ENCODE measurements at regions not wholly inside any gene's neighbourhood (a gene's known extent, or its start where the extent isn't known, plus 50 kb on each side); places are given as distances from the start of the nearest gene placed in this dataset.

DNA sequence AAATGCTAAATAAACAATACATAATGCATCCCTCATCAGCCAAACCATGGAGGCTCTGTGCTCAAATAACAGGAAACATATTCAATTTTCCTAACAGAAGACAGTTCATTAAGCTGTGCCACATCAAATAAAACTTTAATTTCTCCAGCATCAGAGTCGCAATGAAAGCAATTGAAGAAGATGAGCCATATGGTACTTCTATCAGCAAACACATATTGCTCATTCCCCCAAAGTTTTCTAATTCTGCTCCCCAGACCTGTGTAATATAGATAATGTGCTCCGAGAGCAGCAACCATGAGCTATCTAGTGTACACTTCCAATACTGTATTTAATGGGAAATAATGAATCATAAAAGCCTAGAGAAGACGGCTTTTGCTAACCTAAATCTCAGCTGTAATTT is 263.2 kb downstream of the MEIS1 start:
- Histone ChIP-seq H4K5ac (ENCODE audit: low read depth, low read length) (no peak overlapping the region), H3K4me3 (ENCODE audit: insufficient read depth, low read depth, low read length) (no peak overlapping the region), H3K9me3 (ENCODE audit: control insufficient read depth, insufficient read depth, low read length) (no peaks in the 10 kb centered on the region), H3K18ac (ENCODE audit: low read depth, low read length) (no peak overlapping the region), H3K4me1 (ENCODE audit: control insufficient read depth, insufficient read depth, low read length) (peaks cover 3% of the 10 kb centered on the region; the same call in 1 of the 2 replicates), H3K9ac (ENCODE audit: low read depth, low read length) (no peak overlapping the region), H3K56ac (ENCODE audit: extremely low read depth, insufficient read depth, low read length) (no peak overlapping the region), H2AK9ac (replicated peaks; ENCODE audit: low read depth, low read length, poor library complexity) (no peak overlapping the region), H2BK20ac (ENCODE audit: low read depth, low read length) (no peak overlapping the region), H3K36me3 (ENCODE audit: control insufficient read depth, insufficient read depth, low read length) (no peaks in the 10 kb centered on the region), H3K27ac (ENCODE audit: insufficient read depth, low read length) (no peak overlapping the region), H2AFZ (replicated peaks; ENCODE audit: low read length, poor library complexity) (no peak overlapping the region), H3K9me1 (ENCODE audit: insufficient read depth, low read length) (no peaks in the 10 kb centered on the region), H3K23ac (ENCODE audit: low read depth, low read length) (no peak overlapping the region), H2AK5ac (ENCODE audit: low read depth, low read length) (no peak overlapping the region), H4K8ac (ENCODE audit: low read depth in 2 of 2, low read length in 2 of 2) (no peak overlapping the region), H3K4me2 (ENCODE audit: low read depth, low read length) (no peak overlapping the region), H2BK5ac (ENCODE audit: low read depth, low read length, poor library complexity, severe bottlenecking) (no peak overlapping the region), H2BK120ac (ENCODE audit: low read depth, low read length) (no peak overlapping the region), H4K91ac (ENCODE audit: insufficient read depth, low read depth, low read length) (no peak overlapping the region), H3K14ac (replicated peaks; ENCODE audit: low read depth, low read length) (no peak overlapping the region), H3K4ac (ENCODE audit: low read depth, low read length) (no peak overlapping the region), H2BK15ac (ENCODE audit: low read depth, low read length) (no peak overlapping the region), H3K27me3 (ENCODE audit: control insufficient read depth, insufficient read depth, low read length) (no peaks in the 10 kb centered on the region), H3K79me1 (ENCODE audit: low read depth in 1 of 2, low read length in 2 of 2) (no peaks in the 10 kb centered on the region), H4K20me1 (ENCODE audit: insufficient read depth, low read length) (no peaks in the 10 kb centered on the region)
- BruUV-seq (replicated peaks): no TSS peak
- dilution Hi-C loops (cut with HindIII; ENCODE audit: low sequenced_read_pairs, unreplicated experiment) (no loop called here), intact Hi-C loops (cut with micrococcal nuclease) (no loop called here), in situ Hi-C loops (cut with MboI; ENCODE audit: low sequenced_read_pairs) (no loop called here)
- POLR2A ChIA-PET (ENCODE audit: unreplicated experiment): no interaction called here
- CTCF ChIA-PET: interaction anchor here (0.6 kb wide), 1 partner anchor 213 kb away, joined by 3 read pairs; no protein-coding TSS in a partner anchor
- TF ChIP-seq, protein P1, sequence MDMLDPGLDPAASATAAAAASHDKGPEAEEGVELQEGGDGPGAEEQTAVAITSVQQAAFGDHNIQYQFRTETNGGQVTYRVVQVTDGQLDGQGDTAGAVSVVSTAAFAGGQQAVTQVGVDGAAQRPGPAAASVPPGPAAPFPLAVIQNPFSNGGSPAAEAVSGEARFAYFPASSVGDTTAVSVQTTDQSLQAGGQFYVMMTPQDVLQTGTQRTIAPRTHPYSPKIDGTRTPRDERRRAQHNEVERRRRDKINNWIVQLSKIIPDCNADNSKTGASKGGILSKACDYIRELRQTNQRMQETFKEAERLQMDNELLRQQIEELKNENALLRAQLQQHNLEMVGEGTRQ (IDR thresholded peaks at IDR 0.05; ENCODE audit: low read depth, low read length): no peak
- TF ChIP-seq CEBPB (IDR thresholded peaks at IDR 0.05; ENCODE audit: low read depth, low read length): no peak
- no peak for TF ChIP-seq RCOR1 (IDR thresholded peaks at IDR 0.05; ENCODE audit: insufficient replicate concordance, low read length)
- TF ChIP-seq, protein P2, sequence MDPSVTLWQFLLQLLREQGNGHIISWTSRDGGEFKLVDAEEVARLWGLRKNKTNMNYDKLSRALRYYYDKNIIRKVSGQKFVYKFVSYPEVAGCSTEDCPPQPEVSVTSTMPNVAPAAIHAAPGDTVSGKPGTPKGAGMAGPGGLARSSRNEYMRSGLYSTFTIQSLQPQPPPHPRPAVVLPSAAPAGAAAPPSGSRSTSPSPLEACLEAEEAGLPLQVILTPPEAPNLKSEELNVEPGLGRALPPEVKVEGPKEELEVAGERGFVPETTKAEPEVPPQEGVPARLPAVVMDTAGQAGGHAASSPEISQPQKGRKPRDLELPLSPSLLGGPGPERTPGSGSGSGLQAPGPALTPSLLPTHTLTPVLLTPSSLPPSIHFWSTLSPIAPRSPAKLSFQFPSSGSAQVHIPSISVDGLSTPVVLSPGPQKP (IDR thresholded peaks at IDR 0.05; ENCODE audit: borderline replicate concordance, low read depth, low read length): no peak
- TF ChIP-seq FOS (IDR thresholded peaks at IDR 0.05; ENCODE audit: low read depth, low read length): no peak
- no peak for TF ChIP-seq SMC3 (IDR thresholded peaks at IDR 0.05; ENCODE audit: low read depth, low read length)
- TF ChIP-seq RFX5 (IDR thresholded peaks at IDR 0.05; ENCODE audit: low read depth, low read length): no peak
- no peak for TF ChIP-seq RAD21 (IDR thresholded peaks at IDR 0.05; ENCODE audit: low read length)
- TF ChIP-seq BHLHE40 (IDR thresholded peaks at IDR 0.05; ENCODE audit: low read depth, low read length): no peak
- TF ChIP-seq MXI1 (IDR thresholded peaks at IDR 0.05; ENCODE audit: borderline replicate concordance, low read depth, low read length): no peak
- TF ChIP-seq MAZ (IDR thresholded peaks at IDR 0.05; ENCODE audit: borderline replicate concordance, low read depth, low read length): no peak
- TF ChIP-seq MAFK (IDR thresholded peaks at IDR 0.05; ENCODE audit: low read depth, low read length): no peak
- TF ChIP-seq POLR2A (IDR thresholded peaks at IDR 0.05; ENCODE audit: low read depth, low read length): no peak
- TF ChIP-seq CHD1 (IDR thresholded peaks at IDR 0.05; ENCODE audit: low read depth, low read length): no peak
- TF ChIP-seq, protein P3, sequence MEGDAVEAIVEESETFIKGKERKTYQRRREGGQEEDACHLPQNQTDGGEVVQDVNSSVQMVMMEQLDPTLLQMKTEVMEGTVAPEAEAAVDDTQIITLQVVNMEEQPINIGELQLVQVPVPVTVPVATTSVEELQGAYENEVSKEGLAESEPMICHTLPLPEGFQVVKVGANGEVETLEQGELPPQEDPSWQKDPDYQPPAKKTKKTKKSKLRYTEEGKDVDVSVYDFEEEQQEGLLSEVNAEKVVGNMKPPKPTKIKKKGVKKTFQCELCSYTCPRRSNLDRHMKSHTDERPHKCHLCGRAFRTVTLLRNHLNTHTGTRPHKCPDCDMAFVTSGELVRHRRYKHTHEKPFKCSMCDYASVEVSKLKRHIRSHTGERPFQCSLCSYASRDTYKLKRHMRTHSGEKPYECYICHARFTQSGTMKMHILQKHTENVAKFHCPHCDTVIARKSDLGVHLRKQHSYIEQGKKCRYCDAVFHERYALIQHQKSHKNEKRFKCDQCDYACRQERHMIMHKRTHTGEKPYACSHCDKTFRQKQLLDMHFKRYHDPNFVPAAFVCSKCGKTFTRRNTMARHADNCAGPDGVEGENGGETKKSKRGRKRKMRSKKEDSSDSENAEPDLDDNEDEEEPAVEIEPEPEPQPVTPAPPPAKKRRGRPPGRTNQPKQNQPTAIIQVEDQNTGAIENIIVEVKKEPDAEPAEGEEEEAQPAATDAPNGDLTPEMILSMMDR (conservative IDR thresholded peaks at IDR 0.05; ENCODE audit: low read depth, low read length): no peak
- no peak for TF ChIP-seq NFE2L2 (IDR thresholded peaks at IDR 0.05; ENCODE audit: low read depth, low read length)
- WGBS, 2 experiments (ENCODE audit: extremely low coverage in 2 of 2, insufficient read length in 1 of 2): no CpG with 5 or more reads among the region's 3 CpGs
- DNase-seq: no peak
- ATAC-seq (ENCODE audit: low read depth): no peak

All from IMR-90 (cell line).